Stomach smooth muscle (tissue), 2 donors: ENCODE measurements at regions not wholly inside any gene's neighbourhood (a gene's known extent, or its start where the extent isn't known, plus 50 kb on each side); places are given as distances from the start of the nearest gene placed in this dataset.

Experiments used
- H3K27ac ChIP-seq: one replicate; pipeline ENCODE4 v1.7.0; 2013; ENCODE audit warnings: mild to moderate bottlenecking, low read length, inconsistent platforms
- H3K27me3 ChIP-seq, 2 donors: one replicate each; pipeline ENCODE4 v1.7.0; 2013; ENCODE audit warnings: low read length in 2 of 2; ENCODE audit not compliant: insufficient read depth in 2 of 2, control insufficient read depth in 1 of 2
- H3K36me3 ChIP-seq, 2 donors: one replicate each; pipeline ENCODE4 v1.7.0; 2013; ENCODE audit warnings: low read length in 2 of 2; ENCODE audit not compliant: control insufficient read depth in 2 of 2, insufficient read depth in 2 of 2
- H3K4me1 ChIP-seq: one replicate; pipeline ENCODE4 v1.7.0; 2013; ENCODE audit warnings: low read length; ENCODE audit not compliant: control insufficient read depth, insufficient read depth
- H3K4me3 ChIP-seq, 2 donors: one replicate each; pipeline ENCODE4 v1.7.0; 2013; ENCODE audit warnings: low read length in 2 of 2
- H3K9ac ChIP-seq, 2 donors: one replicate each; pipeline ENCODE4 v1.7.0; 2013; ENCODE audit warnings: low read length in 2 of 2, mild to moderate bottlenecking in 1 of 2
- H3K9me3 ChIP-seq, 2 donors: one replicate each; pipeline ENCODE4 v1.7.0; 2013; ENCODE audit warnings: low read length in 2 of 2; ENCODE audit not compliant: control insufficient read depth in 2 of 2
- donor health status: healthy.
- donor health status: Pancreatic carcinoma.

GRCh38 chr1:203572134-203572625, 54.5 kb upstream of the ATP2B4 start:
- H3K9me3 ChIP-seq = no peaks in the 10 kb centered on the region
- no peaks in the 10 kb centered on the region for H3K36me3 ChIP-seq
- no peaks in the 10 kb centered on the region for H3K27me3 ChIP-seq
- no peak overlapping the region for H3K9ac ChIP-seq
- peaks cover 8% of the 10 kb centered on the region for H3K4me1 ChIP-seq
- no peak overlapping the region for H3K27ac ChIP-seq
- no peak overlapping the region for H3K4me3 ChIP-seq

DNA sequence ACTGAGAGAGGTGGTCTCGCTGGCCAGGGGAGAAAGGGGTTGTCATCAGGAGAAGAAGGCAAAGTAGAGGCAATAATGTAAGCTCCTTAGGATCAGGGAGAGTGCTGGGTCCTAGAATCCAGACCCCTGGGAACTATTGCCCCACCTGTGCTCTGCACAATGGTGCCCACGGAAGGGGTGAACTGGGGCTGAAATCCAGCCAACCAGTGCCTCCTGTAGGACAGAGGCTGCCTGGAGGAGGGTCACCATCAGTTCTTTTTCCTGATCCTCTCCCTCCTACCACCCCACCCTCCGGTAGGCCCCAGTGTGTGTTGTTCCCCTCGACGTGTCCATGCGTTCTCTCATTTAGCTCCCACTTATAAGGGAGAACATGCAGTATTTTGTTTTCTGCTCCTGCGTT, 52.9 kb upstream of the ATP2B4 start:
- H3K27me3 ChIP-seq = no peaks in the 10 kb centered on the region
- H3K9ac ChIP-seq = no peak overlapping the region
- H3K36me3 ChIP-seq = no peaks in the 10 kb centered on the region
- H3K4me1 ChIP-seq = peaks cover 8% of the 10 kb centered on the region
- no peak overlapping the region for H3K27ac ChIP-seq
- H3K4me3 ChIP-seq = no peak overlapping the region
- H3K9me3 ChIP-seq = no peaks in the 10 kb centered on the region
